ENCODE measurements at regions not wholly inside any gene's neighbourhood (a gene's known extent, or its start where the extent isn't known, plus 50 kb on each side); places are given as distances from the start of the nearest gene placed in this dataset.

DNA sequence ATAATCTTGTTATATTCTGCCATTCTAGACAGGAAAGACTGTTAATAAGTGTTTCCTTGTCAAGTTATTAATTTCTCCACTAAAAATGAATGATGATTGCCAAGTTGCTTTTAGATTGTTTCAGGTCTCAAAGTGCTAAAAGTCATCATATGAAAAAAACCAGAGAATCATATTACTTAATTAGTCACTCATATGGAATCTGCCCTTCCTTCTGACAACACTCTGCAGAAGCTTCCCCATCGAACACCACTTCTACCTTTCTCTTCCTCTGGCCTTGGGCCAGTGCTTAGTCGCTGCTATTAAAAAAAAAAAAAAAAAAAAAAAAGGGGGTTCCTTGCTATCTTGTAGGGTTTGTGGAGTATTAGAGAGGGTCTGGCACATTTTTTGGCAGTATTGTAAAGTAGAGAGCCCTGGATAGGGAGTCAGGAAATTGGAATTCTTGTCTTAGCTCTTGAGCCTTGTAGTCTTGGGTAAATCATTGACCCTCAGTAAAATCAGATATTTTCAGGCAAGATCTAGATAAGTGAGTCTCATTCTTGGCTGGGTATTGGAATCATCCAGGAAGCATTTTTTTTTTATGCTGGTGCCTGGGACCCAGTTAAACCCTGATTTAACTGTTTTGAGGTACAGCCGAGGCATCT is 141.7 kb upstream of the CCDC68 start:
- TF ChIP-seq, protein P1, sequence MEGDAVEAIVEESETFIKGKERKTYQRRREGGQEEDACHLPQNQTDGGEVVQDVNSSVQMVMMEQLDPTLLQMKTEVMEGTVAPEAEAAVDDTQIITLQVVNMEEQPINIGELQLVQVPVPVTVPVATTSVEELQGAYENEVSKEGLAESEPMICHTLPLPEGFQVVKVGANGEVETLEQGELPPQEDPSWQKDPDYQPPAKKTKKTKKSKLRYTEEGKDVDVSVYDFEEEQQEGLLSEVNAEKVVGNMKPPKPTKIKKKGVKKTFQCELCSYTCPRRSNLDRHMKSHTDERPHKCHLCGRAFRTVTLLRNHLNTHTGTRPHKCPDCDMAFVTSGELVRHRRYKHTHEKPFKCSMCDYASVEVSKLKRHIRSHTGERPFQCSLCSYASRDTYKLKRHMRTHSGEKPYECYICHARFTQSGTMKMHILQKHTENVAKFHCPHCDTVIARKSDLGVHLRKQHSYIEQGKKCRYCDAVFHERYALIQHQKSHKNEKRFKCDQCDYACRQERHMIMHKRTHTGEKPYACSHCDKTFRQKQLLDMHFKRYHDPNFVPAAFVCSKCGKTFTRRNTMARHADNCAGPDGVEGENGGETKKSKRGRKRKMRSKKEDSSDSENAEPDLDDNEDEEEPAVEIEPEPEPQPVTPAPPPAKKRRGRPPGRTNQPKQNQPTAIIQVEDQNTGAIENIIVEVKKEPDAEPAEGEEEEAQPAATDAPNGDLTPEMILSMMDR (optimal IDR thresholded peaks at IDR 0.05 in 1 of 3, IDR thresholded peaks at IDR 0.05 in 1 of 3, conservative IDR thresholded peaks at IDR 0.05 in 1 of 3; ENCODE audit: extremely low read depth in 1 of 3, insufficient read depth in 2 of 3, low read length in 3 of 3) = no peak
- TF ChIP-seq EZH2 (IDR thresholded peaks at IDR 0.05; ENCODE audit: low read length) = no peak
